Cerebellar cortex (tissue), 1 donor: ENCODE measurements at regions not wholly inside any gene's neighbourhood (a gene's known extent, or its start where the extent isn't known, plus 50 kb on each side); places are given as distances from the start of the nearest gene placed in this dataset.
"Not testable (repeated sequence)": the region's sequence is repeated elsewhere in the genome, so short reads cannot be mapped to it uniquely, and the experiment has no call there.

ENCODE experiments used
- DNase-seq: peaks from one replicate; pipeline ENCODE4 v3.0.0-alpha.2; 2015; ENCODE audit warnings: low spot score

GRCh38 chr1:245061808-245062207 lies 93.0 kb upstream of the KIF26B start:
- DNase-seq: not testable (repeated sequence)

GRCh38 chr1:245060684-245061374 lies 94.0 kb upstream of the KIF26B start:
- peak; percentile 77 for DNase-seq

- peak; percentile 11 for DNase-seq
These were observed 94.9 kb upstream of the KIF26B start for GRCh38 chr1:245059806-245060424.

- DNase-seq: no peak
These were observed 95.9 kb upstream of the KIF26B start for GRCh38 chr1:245058882-245059281.

GRCh38 chr1:245058436-245058835 lies 96.3 kb upstream of the KIF26B start:
- DNase-seq: no peak

DNA sequence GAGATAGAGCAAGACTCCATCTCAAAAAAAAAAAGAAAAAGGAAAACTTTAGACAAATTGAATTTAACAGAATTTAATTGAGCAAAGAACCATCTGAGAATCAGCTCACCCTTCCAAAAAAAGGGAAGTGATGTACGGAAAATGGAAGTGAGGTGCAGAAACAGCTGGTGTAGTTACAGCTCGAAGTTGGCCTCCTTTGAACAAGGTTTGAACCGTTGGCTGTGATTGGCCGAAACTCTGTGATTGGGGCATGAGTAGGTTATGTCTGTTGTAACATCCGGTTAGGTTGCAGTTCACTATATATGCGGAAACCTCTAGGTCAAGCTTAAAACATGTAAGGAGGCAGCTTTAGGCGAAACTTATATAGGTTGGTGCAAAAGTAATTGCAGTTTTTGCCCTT lies 97.9 kb upstream of the KIF26B start:
- DNase-seq: no peak

- DNase-seq: not testable (repeated sequence)
These were observed 98.5 kb upstream of the KIF26B start for GRCh38 chr1:245056296-245056695.

DNA sequence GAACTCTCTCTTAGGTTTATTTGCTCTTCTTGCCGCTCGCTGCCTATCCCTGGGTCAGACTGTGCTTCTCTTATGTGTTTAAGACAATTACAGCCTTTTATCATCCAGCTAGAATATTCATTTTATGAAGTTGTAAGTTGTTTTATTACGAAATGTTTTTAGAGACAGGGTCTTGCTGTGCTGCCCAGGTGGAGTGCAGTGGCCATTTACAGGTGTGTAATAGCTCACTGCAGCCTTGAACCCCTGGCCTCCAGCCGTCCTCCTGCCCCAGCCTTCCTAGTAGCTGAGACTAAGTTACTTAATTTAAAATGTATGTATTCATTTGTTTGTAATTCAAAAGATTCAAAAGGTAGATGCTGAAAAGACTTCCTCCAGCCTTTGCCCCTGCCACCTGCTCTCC lies 99.0 kb upstream of the KIF26B start:
- no peak for DNase-seq

DNA sequence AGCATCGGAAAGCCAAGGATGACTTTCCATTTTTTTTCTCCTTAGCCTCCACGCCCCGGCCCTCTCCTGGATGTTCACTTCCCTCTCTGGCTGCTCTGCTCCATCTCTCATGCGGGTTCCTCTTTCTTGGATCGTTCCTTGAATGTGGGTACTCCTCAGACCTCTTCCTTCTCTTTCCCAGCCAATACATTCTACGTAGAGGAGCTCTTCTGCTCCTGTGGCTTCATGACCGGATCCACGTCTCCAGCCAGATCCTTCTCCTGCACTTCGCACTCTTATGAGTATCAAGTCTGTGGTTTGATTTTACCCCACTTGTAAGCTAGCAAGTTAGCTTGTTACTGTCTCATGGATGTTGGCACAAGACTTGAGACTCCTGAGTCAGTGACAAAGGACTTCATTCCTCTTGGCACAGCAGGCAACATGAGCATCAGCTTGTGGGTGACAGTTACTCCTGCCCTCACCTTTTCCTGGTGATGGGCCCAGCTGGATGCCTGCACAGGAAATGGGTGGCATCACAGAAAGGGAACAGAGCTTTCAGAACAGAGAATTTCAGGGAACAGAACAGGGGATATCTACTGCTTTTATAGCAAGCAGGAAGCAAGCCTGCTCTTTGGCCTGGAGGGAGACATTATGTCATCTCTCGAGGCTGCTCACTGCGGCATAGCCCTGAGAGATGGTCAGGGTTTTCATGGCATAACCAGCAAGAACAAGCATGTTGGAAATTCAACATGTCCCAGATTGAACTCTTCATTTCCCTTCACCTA lies 100.1 kb upstream of the KIF26B start:
- DNase-seq: no peak

GRCh38 chr1:245054105-245054504 lies 100.7 kb upstream of the KIF26B start:
- no peak for DNase-seq

- no peak for DNase-seq
These were observed 102.5 kb upstream of the KIF26B start for GRCh38 chr1:245052258-245052657.

DNA sequence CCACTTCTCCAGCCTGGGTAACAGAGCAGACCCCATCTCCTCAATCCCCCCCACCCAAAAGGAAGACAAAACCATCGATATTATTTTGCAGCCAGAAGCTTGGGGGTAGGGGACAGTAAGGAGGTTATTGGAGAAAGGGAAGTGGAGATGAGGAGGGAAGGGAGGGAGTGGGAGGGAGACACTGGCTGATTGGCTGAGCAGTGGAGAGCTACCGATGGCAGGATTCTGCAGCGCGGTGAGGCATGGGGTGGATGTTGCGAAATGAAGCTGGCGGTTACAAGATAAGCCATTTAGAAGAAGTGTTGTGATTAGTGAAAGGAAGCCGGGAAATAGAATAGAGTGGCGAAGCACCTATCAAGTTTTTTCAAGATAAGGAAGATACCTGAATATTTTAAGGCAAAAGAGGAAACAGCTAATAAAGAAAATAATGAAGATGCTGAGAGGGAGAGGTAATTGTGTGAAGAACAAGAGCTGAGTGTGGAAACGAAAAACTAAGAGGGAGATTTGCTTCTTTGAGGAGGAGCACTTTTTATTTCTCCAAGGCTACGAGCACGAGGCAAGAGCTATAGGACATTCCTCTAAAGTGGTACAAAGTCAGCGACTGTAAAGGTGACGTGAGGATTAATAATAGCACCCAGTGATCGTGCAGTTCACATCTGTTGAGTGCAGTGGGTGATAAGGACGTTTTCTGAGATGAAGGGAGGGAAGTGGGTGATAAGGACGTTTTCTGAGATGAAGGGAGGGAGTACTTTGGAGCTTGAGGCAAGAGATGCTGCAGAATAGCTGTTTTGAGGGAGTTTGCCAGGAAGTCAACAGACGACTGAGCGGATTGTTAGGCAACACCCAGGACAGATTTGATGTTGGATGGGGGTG lies 103.2 kb upstream of the KIF26B start:
- DNase-seq: no peak

GRCh38 chr1:245046769-245047168 lies 108.0 kb upstream of the KIF26B start:
- DNase-seq: peak; percentile 77

GRCh38 chr1:245046315-245046714 lies 108.5 kb upstream of the KIF26B start:
- DNase-seq: peak; percentile 97

GRCh38 chr1:245045087-245045881 lies 109.5 kb upstream of the KIF26B start:
- DNase-seq: peak; percentile 72

- DNase-seq: peak; percentile 45
These were observed 111.2 kb upstream of the KIF26B start for GRCh38 chr1:245043611-245043940.

GRCh38 chr1:245041058-245041698 lies 113.6 kb upstream of the KIF26B start:
- no peak for DNase-seq

- no peak for DNase-seq
These were observed 115.6 kb upstream of the KIF26B start for GRCh38 chr1:245039196-245039595.

DNA sequence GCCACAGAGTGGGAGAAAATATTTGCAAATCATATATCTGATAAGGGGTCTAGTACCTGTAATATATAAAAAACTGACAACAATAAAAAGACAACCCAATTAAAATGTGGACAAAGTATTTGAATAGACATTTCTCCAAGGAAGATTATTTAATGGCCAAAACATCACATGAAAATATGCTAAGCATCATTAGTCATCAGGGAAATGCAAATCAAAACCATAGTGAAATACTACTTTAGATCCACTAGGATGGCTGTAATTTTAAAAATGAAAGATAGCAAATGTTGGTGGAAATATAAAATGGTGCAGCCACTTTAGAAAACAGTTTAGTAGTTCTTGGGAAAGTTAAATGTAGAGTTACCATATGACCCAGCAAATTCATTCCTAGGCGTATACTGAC lies 118.7 kb upstream of the KIF26B start:
- DNase-seq: no peak

DNA sequence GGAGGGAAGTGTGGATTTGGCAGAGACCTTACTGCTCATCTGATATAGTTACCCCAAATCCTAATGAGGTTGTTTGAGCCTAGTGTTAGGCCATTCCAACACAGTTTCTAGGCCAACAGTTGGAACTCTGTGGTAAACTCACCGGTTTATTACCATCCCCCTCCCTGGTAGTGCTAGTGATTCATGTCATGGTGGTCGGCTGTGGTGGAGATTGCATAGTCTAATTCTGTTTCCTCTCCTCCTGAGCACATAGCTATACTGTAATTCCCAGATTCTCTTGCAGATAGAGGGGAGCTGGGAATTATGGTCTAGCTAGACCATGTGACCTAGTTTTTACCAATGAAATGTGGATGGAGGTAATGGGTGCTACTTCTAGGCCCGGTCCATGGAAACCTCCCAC lies 123.7 kb upstream of the KIF26B start:
- DNase-seq: no peak

DNA sequence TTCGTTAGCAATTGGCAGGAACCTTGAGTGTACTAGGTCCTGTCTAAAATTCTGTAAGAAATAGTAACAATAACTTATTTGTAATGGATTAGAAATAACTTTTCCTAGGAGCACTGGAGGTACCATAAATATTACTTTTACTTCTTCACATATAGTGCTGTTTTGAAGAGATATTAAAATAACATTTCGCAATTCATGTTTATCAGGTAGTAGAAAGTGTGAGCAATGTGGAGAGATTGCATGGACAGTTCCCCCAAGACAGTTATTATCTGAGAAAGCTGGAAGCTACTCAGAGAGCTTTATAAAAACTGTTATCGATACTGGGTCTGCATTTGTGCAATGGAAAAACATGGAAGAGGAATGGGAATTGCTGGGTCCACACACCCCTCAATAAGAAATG lies 128.5 kb upstream of the KIF26B start:
- no peak for DNase-seq
